CD4-positive, alpha-beta T cell treated with Interleukin-1 beta for 1 hour (primary cell): ENCODE measurements at regions not wholly inside any gene's neighbourhood (a gene's known extent, or its start where the extent isn't known, plus 50 kb on each side); places are given as distances from the start of the nearest gene placed in this dataset.
"Not testable (repeated sequence)": the region's sequence is repeated elsewhere in the genome, so short reads cannot be mapped to it uniquely, and the experiment has no call there.

Experiments used
- DNase-seq, 2 donors: peaks; one replicate each; pipeline ENCODE4 v3.0.0-alpha.2; 2020 to 2022

DNA sequence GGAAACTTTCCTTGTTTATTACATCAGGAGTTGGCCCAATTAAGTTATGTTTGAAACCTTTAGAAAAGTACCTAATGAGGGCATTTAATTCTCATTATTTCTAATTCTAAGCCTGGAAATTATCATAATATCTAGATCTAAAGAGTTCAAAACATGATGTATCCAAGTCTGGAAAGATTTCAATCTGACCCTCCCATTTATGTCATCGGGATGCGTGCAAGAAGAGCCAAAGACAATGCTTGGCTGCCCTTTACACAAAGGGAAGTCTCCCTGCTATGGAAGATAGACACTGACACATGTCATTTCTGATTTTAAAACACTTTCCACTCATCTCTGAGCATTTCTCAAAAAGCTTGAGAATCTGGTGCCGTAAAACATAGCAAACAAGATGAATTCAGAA is 222.4 kb downstream of the ANTXR2 start:
- no peak for DNase-seq

DNA sequence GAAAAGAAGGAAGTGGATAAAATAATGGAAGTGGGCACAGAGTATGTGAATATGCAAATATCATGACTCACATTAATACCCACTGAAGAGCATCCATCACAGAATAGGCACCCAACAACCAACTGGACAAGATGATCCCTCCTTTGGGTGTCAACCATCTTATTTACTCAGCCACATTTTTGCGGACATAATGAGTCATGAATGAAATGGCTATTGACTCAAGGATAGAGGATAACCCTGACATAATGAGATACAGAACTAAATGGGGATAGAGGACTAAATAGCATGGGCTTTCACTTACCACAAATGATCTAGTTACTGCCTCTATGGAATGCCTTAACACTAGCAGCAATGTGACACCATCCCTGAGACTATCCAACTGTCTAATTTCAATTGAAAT is 224.7 kb downstream of the ANTXR2 start:
- no peak for DNase-seq

GRCh38 chr4:79847411-79847810 is 225.6 kb downstream of the ANTXR2 start:
- DNase-seq: no peak

GRCh38 chr4:79842162-79842561 is 230.9 kb downstream of the ANTXR2 start:
- DNase-seq: no peak

DNA sequence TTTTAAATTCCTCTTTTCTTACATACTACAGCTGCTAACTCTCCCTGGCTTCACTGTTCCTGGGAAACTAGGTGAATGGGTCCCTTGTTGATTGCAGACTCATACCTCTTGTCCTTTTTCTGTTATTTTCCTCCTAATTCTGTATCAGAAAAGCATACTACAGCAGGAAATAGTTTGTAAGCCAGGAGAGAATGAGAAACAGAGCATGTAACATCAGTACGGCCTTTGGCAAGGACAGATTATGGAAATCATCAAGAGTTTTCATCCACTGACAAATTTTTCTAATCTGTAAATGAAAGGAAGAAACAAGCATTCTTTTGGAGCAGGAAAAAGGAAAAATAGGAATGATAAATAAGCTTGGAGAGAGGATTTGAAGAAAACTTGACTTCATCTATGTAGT is 239.2 kb downstream of the ANTXR2 start:
- DNase-seq: no peak

DNA sequence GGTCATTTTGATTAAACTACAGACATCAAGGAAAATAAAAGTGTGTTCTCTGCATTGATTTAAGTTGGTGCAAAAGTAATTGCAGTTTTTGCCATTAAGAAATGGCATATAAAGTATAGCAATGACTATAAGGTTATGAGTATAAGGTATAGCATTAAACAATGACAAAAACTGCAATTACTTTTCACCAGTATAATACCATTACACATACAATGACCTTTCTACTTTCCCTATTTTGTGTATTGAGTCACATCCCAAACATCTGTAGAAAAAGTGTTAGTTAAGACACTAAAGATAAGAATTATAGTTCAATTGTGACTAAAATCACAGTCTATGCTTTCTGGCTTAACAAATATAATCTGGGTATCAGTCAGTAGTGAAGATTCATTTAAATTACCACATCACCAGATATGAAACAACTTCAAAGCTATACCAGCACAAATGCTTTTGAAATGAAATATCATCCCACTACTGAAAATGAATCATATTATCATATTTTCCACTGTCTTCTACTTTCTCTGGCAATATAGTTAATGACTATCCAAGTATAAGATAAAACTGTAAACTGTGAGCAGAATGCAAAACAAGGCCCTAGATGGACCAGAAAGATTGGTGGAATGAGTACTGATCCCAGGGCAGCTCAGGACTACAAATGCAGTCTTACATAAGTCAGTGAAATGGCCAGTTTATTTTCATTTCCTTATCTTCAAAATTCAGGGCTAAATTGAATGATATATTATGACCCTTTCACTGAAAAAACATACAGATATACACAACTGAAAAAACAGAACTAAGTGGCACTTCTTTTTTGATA is 241.1 kb downstream of the ANTXR2 start:
- no peak for DNase-seq

GRCh38 chr4:79831119-79831528 is 241.9 kb downstream of the ANTXR2 start:
- DNase-seq: no peak

GRCh38 chr4:79827283-79827682 is 245.7 kb downstream of the ANTXR2 start:
- DNase-seq: no peak

DNA sequence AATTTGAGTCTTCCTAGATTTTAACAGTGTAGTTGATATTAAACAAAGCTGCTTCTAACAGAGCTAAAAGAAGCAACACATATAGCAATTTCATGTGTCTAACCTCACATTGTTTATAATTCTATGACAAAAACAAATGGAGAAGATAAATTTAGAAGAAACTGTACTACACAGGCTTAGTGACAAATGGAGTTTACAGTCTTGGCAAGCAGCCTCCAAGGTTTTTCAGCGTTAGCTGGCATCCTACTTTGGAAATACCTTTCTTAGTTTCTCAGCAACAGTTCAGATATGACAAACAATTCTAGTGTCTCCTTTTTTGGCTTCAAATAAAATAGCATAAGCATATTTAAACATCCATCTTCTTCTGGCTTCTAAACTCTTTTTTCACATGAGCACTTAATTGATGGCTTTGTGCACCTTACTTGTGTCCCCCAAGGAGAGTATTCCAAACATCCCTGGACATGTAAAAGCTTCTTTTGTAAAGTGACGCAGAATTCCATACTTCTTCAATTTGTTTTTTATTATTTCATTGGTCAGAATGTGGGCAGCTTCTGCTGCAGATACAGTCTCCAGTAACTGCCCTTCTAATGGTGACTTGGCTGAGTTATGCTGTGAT is 249.8 kb downstream of the ANTXR2 start:
- DNase-seq: no peak

DNA sequence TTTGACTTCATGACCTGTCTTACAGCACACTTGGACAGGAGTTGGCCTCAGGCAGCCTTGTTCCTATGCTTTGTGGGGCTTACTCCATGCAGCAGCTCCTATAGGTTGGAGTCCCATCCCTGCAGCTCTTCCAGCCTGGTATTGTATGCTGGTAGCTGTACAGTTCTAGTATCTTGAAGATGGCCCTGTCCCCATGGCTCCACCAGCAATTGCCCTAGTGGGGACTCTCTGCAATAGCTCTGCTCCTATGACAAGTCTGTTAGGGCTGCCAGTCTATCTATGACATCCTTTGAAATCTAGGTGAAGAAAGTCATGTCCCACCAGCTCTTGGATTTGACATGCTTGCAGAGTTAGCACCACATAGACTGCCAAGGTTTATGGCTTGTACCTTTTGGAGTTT is 252.6 kb downstream of the ANTXR2 start:
- DNase-seq: no peak

- not testable (repeated sequence) for DNase-seq
Observed at GRCh38 chr4:79807933-79808332, 265.1 kb downstream of the ANTXR2 start.

DNA sequence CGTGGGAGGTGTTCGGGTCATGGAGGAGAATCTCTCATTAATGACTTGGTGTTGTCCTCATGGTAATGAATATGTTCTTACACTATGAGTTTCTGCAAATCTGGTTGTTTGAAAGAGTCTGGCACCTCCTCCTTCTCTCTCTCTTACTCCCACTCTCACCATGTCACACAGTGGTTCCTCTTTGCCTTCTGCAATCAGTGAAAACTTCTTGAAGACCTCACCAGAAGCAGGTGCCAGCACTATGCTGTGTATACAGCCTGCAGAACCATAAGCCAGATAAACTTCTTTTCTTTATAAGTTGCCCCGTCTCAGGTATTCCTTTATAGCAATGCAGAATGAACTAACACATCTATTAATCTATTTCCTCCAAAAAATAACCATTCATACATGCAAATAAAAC is 275.0 kb downstream of the ANTXR2 start:
- no peak for DNase-seq

DNA sequence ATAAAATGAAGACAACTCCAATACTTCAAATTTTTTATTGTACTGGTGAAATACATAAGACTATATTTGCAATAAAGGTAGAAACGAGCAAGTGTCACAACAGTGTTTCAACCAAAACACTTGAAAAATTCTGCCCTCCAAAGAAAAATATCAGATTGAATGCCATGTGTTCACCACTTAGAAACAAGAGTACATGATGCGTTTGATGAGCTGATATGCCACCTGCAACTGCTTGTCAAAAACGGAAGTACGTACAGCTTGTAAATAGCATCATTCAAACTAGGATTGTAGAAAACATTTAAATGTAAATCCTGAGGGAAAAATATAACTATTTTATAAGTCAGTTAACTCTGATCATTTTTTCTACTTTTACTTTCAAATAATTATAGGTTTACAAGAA is 276.1 kb downstream of the ANTXR2 start:
- DNase-seq: no peak

GRCh38 chr4:79788884-79789283 is 284.1 kb downstream of the ANTXR2 start:
- DNase-seq: no peak

DNA sequence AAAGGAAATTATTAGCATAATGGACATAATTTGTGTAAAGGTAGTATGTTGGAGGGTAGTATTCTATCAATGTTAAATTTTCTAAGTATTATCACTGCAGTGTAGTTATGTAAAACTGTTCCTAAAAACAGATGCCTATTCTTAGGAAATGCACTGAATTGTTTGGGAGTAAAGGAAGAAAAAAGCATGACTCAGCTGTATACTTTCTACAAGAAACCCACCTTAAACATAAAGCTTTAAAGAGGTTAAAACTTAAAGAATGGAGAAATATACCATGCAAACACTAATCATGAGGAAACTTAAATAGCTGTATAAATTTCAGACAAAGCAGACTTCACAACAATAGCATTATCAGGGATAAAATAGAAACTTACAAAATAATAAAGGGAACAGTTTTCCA is 292.9 kb downstream of the ANTXR2 start:
- DNase-seq: no peak

- DNase-seq: no peak
Observed at GRCh38 chr4:79772510-79772909, 300.5 kb downstream of the ANTXR2 start.

DNA sequence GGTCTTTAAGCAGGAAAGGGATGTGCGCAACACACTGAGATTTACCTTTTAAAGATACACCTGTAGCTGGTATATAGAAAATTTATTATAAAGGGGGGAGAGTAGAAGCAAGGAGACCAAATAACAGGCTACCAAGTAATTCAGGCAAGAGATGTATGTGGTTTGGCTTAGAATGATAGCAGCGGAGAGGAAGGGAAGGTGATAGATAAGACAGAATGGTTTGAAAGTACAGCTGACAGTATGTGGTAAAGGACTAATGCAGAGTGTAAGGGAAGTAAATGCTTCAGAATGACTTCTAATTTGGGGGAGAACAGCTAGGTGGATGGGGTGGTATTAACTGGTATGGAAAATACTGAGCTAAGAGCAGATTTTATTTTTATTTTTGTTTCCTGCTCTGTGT is 308.9 kb downstream of the ANTXR2 start:
- no peak for DNase-seq

DNA sequence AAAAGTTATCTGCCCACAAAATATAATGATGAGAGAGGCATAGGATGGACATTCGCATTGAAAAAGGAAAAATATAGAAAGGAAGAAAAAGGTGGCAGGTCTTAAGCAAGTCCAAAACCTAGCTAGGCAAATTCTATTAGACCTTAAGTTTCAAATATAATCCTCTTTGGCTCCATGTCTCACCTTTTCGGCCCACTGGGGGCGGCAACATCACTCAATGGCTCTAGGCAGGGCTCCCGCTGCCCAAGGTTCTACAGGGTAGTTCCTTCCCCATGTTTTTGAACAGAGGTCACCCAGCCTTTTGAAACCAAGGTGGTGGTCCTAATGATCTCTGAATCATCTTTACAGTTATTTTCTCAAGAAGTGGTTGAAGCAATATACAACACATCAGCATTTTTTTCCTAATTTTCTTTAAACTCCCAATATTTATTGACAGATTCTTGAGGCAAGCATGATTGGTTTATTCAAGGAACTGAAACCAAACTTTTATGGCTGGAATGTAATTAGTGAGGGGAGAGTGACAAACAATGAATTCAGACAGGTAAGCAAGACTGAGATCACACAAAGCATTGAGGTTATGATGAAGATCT is 309.4 kb downstream of the ANTXR2 start:
- DNase-seq: no peak

DNA sequence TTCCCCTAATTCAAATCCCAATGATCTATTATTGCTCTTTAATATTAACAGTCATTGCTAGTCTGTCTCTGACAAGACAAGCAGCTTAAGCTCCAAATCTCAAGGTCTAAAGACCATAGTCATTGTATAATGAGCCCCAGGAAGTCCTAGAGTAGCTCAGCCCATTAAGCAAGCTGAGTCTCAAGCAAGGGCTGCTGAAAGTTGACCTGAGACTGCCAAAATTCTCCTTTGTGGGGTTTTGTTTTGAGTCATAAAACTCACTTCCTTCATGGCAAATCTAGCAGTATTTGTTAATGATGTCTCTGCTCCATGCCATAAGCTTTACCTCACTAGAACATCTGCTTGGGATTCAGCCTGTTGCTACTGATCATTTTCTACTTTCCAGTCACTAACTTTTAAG is 313.2 kb downstream of the ANTXR2 start:
- no peak for DNase-seq

DNA sequence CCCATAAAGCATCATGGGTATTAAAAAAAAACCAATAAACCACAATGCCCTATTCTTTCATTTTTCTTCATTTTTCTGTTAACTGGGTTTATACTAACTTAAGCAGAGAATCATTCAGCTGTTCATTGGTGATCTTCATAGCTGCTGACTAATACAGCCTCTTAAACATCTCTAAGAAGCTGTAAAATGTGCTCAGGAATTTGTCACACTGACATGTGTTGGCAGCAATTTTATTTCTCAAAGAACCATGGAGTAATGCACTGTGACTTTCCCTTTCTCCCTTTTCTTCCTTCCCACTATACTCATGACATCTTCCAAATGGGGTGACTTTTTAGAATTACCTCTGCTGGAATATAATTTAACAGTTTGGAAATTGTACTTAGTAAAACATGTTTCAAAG is 315.4 kb downstream of the ANTXR2 start:
- DNase-seq: no peak

GRCh38 chr4:79756140-79756895 is 316.7 kb downstream of the ANTXR2 start:
- DNase-seq: no peak

DNA sequence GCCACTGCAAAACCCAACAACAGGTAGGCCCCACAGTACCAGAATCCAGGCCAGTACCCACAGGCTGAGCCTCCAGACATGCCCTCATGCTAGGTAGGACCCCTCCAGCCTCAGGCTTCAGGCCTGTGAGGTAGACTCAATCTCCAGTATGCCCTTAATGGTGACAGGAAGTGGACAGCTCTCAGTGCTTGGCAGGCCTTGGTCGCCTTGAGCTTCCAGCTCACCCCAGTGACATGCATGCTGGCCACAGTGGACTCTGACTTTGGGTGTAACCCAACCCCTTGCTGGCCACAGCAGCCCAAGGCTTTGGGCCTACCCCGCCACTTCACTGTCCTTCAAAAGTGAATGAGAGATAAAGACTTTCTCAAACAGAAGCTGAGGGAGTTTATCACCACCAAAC is 324.2 kb downstream of the ANTXR2 start:
- DNase-seq: no peak

DNA sequence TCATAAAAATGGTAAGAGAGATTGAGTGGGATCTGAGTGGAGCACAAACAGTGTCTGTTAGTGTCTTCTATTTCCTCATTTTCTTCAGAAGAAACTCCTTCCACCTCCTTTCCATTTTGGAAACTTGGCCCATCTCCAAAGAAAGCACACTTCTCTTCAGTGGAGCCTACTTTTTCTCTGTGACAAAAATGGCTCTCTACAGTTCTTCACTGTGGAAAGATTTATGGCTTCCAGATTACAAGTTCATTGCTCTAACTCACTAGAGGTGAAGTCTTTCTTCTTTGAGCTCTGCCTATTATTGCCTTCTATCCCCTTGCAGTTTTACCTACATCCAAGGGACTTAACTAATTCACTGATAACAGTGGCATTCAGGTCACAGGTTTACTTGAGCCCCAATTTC is 325.8 kb downstream of the ANTXR2 start:
- DNase-seq: no peak

DNA sequence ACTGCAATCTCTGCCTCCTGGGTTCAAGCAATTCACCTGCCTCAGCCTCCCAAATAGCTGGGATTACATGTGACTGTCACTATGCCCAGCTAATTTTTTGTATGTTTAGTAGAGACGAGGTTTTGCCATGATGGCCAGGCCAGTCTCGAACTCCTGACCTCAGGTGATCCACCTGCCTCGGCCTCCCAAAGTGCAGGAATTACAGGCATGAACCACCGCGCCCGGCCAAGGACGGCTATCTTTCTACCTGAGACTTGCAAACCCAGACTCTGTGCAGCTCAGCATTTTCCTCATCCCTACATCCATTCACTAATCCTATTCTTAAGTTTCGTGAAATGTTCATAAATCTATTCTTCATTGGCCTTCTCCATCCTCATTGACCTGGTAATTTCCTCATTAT is 330.0 kb downstream of the ANTXR2 start:
- no peak for DNase-seq
